WTC11 (cell line): ENCODE measurements at regions not wholly inside any gene's neighbourhood (a gene's known extent, or its start where the extent isn't known, plus 50 kb on each side); places are given as distances from the start of the nearest gene placed in this dataset.

Experiments used
- CTCF ChIP-seq: fragments of 200-600 bp; IDR thresholded peaks from 2 replicates; pipeline ENCODE4 v1.8.0; 2022; ENCODE audit warnings: antibody characterized with exemption
- ESRRA ChIP-seq: sonication (generic); formaldehyde crosslinking; IDR thresholded peaks from 2 replicates; pipeline ENCODE4 v1.8.1; 2022; ENCODE audit warnings: mild to moderate bottlenecking, missing genetic modification reagents, borderline replicate concordance
- FOXJ3 ChIP-seq: sonication (generic); formaldehyde crosslinking; IDR thresholded peaks from 2 replicates; pipeline ENCODE4 v1.9.0; 2021; ENCODE audit warnings: missing genetic modification reagents, mild to moderate bottlenecking, borderline replicate concordance
- FOXP1 ChIP-seq: sonication (generic); formaldehyde crosslinking; IDR thresholded peaks from 2 replicates; pipeline ENCODE4 v1.8.0; 2022; ENCODE audit warnings: missing genetic modification reagents, mild to moderate bottlenecking, moderate library complexity, borderline replicate concordance
- FOXP4 ChIP-seq: sonication (generic); formaldehyde crosslinking; IDR thresholded peaks from 2 replicates; pipeline ENCODE4 v1.8.0; 2022; ENCODE audit warnings: mild to moderate bottlenecking, missing genetic modification reagents
- JUN ChIP-seq: sonication (generic); formaldehyde crosslinking; IDR thresholded peaks from 2 replicates; pipeline ENCODE4 v1.8.0; 2023; ENCODE audit warnings: mild to moderate bottlenecking, missing genetic modification reagents
- RORB ChIP-seq: fragments of 250-450 bp; sonication (Bioruptor Pico); IDR thresholded peaks from 2 replicates; pipeline ENCODE4 v1.9.0; 2021; ENCODE audit warnings: mild to moderate bottlenecking
- ZNF138 ChIP-seq: sonication (generic); formaldehyde crosslinking; conservative IDR thresholded peaks from 2 replicates; pipeline ENCODE4 v1.8.1; 2022; ENCODE audit warnings: mild to moderate bottlenecking, moderate library complexity, missing genetic modification reagents
- ZNF263 ChIP-seq: sonication (generic); formaldehyde crosslinking; IDR thresholded peaks from 2 replicates; pipeline ENCODE4 v1.8.1; 2022; ENCODE audit warnings: low read depth, mild to moderate bottlenecking, moderate library complexity, missing genetic modification reagents

- TF ChIP-seq ESRRA (CRISPR knock-in tag): no peak
- no peak for TF ChIP-seq RORB (CRISPR knock-in tag)
- no peak for TF ChIP-seq CTCF
- TF ChIP-seq JUN: no peak
- TF ChIP-seq FOXJ3: no peak
- no peak for TF ChIP-seq ZNF263 (CRISPR knock-in tag)
- no peak for TF ChIP-seq FOXP1 (CRISPR knock-in tag)
- TF ChIP-seq FOXP4: no peak
- no peak for TF ChIP-seq ZNF138
These were observed 304.4 kb upstream of the CNTNAP2 start for GRCh38 chr7:145812218-145812617.
